Fibroblast of mammary gland (primary cell): ENCODE measurements at regions not wholly inside any gene's neighbourhood (a gene's known extent, or its start where the extent isn't known, plus 50 kb on each side); places are given as distances from the start of the nearest gene placed in this dataset.

Experiments
- DNase-seq: peaks from one replicate; pipeline ENCODE4 v3.0.0-alpha.2; 2010; ENCODE audit warnings: low read depth
- H3K4me3 ChIP-seq: 2 replicates; pipeline ENCODE4 v1.5.1; 2011; ENCODE audit warnings: low read depth, mild to moderate bottlenecking, low read length, moderate library complexity; ENCODE audit not compliant: control insufficient read depth
- CTCF ChIP-seq: conservative IDR thresholded peaks from 2 replicates; pipeline ENCODE4 v1.5.1; 2011; ENCODE audit warnings: low read depth, low read length, inconsistent platforms; ENCODE audit not compliant: control insufficient read depth, insufficient read depth

- H3K4me3 ChIP-seq, result no peak overlapping the region
- no peak for TF ChIP-seq CTCF
- DNase-seq, result no peak
Observed at GRCh38 chr6:113405326-113406047, 451.7 kb upstream of the MARCKS start.

- peak; percentile 59 for DNase-seq
- no peak overlapping the region for H3K4me3 ChIP-seq
- no peak for TF ChIP-seq CTCF
Observed at GRCh38 chr6:113406048-113406695, 451.0 kb upstream of the MARCKS start.

GRCh38 chr6:113411011-113411410 is 446.1 kb upstream of the MARCKS start:
- TF ChIP-seq CTCF, result no peak
- no peak overlapping the region for H3K4me3 ChIP-seq
- DNase-seq, result no peak

- peak; percentile 12 for DNase-seq
- H3K4me3 ChIP-seq, result no peak overlapping the region
- no peak for TF ChIP-seq CTCF
Observed at GRCh38 chr6:113412589-113413357, 444.4 kb upstream of the MARCKS start.

- DNase-seq, result peak; percentile 83
Observed at GRCh38 chr6:113414511-113414910, 442.6 kb upstream of the MARCKS start.

GRCh38 chr6:113416170-113416569 is 441.0 kb upstream of the MARCKS start:
- no peak overlapping the region for H3K4me3 ChIP-seq
- peak; percentile 78 for DNase-seq
- no peak for TF ChIP-seq CTCF

More at GRCh38 chr6:113414511-113414910, 442.6 kb upstream of the MARCKS start:
- H3K4me3 ChIP-seq, result no peak overlapping the region
- TF ChIP-seq CTCF, result peak; percentile 83
